K562 (cell line): ENCODE measurements at regions not wholly inside any gene's neighbourhood (a gene's known extent, or its start where the extent isn't known, plus 50 kb on each side); places are given as distances from the start of the nearest gene placed in this dataset.

ENCODE experiments used
- CSDE1 ChIP-seq, 2 experiments: fragments of 450-650 bp; IDR thresholded peaks; 2 replicates each; pipeline ENCODE4 v1.6.1; 2016; ENCODE audit warnings: mild to moderate bottlenecking in 1 of 2
- E2F6 ChIP-seq, 2 experiments: IDR thresholded peaks; 2 replicates each; pipeline ENCODE4 v1.6.1; 2011; ENCODE audit warnings: borderline replicate concordance in 1 of 2, control low read depth in 1 of 2, low read depth in 1 of 2, low read length in 1 of 2, mild to moderate bottlenecking in 1 of 2, mixed read lengths in 1 of 2, moderate library complexity in 1 of 2; ENCODE audit not compliant: insufficient read depth in 1 of 2, insufficient read length in 1 of 2, poor library complexity in 1 of 2, severe bottlenecking in 1 of 2; ENCODE audit errors: extremely low read depth in 1 of 2
- KLF13 ChIP-seq: fragments of 450-650 bp; IDR thresholded peaks from 2 replicates; pipeline ENCODE4 v1.6.1; 2016; ENCODE audit warnings: missing genetic modification characterization, low read depth, mild to moderate bottlenecking, missing compliant biosample characterization, moderate library complexity, borderline replicate concordance
- MAZ ChIP-seq, 2 experiments: fragments of 450-650 bp in 1 of 2; sonication (generic) in 1 of 2; formaldehyde crosslinking; IDR thresholded peaks in 1 of 2; conservative IDR thresholded peaks in 1 of 2; 2 replicates each; pipeline versions ENCODE4 v1.4.0 to v1.5.0; 2020; ENCODE audit warnings: mild to moderate bottlenecking in 1 of 2, missing genetic modification reagents in 1 of 2
- NR0B1 ChIP-seq: fragments of 450-650 bp; IDR thresholded peaks from one replicate; pipeline ENCODE4 v1.6.1; 2018; ENCODE audit warnings: mild to moderate bottlenecking, moderate library complexity; ENCODE audit not compliant: partially characterized antibody
- PHB ChIP-seq: fragments of 250-450 bp; sonication (Bioruptor Pico); IDR thresholded peaks from 2 replicates; pipeline ENCODE4 v1.5.0; 2021
- SMAD1 ChIP-seq: fragments of 150-350 bp; IDR thresholded peaks from 2 replicates; pipeline ENCODE4 v1.6.1; 2014; ENCODE audit warnings: low read length, low read depth; ENCODE audit not compliant: partially characterized antibody
- SMAD4 ChIP-seq: fragments of 250-450 bp; sonication (Bioruptor Pico); conservative IDR thresholded peaks from 2 replicates; pipeline ENCODE4 v1.8.0; 2021; ENCODE audit warnings: inconsistent platforms, mild to moderate bottlenecking, moderate library complexity
- TBP ChIP-seq: optimal IDR thresholded peaks from 2 replicates; pipeline ENCODE3; 2011; ENCODE audit warnings: low read depth, low read length, improper control_type of control experiment
- VEZF1 ChIP-seq: fragments of 200-800 bp; sonication (Bioruptor generic); IDR thresholded peaks from 2 replicates; pipeline ENCODE4 v1.6.1; 2017; ENCODE audit warnings: missing genetic modification characterization, missing compliant biosample characterization
- ZBTB17 ChIP-seq: fragments of 450-650 bp; formaldehyde crosslinking; IDR thresholded peaks from 2 replicates; pipeline ENCODE4 v1.4.0; 2020; ENCODE audit warnings: mild to moderate bottlenecking
- ZC3H8 ChIP-seq: fragments of 450-650 bp; IDR thresholded peaks from 2 replicates; pipeline ENCODE4 v1.6.1; 2017
- ZNF124 ChIP-seq: sonication (generic); formaldehyde crosslinking; IDR thresholded peaks from 2 replicates; pipeline ENCODE4 v1.8.1; 2022; ENCODE audit warnings: missing genetic modification reagents
- ZNF212 ChIP-seq: fragments of 450-650 bp; formaldehyde crosslinking; IDR thresholded peaks from 2 replicates; pipeline ENCODE4 v1.4.0; 2020; ENCODE audit warnings: mild to moderate bottlenecking

GRCh38 chr5:89513299-89514044 lies 630.5 kb upstream of the MEF2C start (continued):
- TF ChIP-seq VEZF1 (CRISPR knock-in tag) (no peak), ZBTB17 (CRISPR knock-in tag) (no peak), KLF13 (tag) (no peak), SMAD1 (no peak), PHB (CRISPR knock-in tag) (no peak), CSDE1 (IDR thresholded peaks at IDR 0.05) (no peak), ZC3H8 (no peak), SMAD4 (CRISPR knock-in tag) (no peak), NR0B1 (no peak), E2F6 (IDR thresholded peaks at IDR 0.05; ENCODE audit: borderline replicate concordance in 1 of 2, extremely low read depth in 1 of 2, insufficient read depth in 1 of 2, insufficient read length in 1 of 2, low read depth in 1 of 2, low read length in 1 of 2, poor library complexity in 1 of 2, severe bottlenecking in 1 of 2) (no peak), ZNF124 (no peak), ZNF212 (CRISPR knock-in tag) (no peak), MAZ (CRISPR knock-in tag; conservative IDR thresholded peaks at IDR 0.05 in 1 of 2, IDR thresholded peaks at IDR 0.05 in 1 of 2) (no peak), TBP (no peak)
